C4-2B (cell line): ENCODE measurements at regions not wholly inside any gene's neighbourhood (a gene's known extent, or its start where the extent isn't known, plus 50 kb on each side); places are given as distances from the start of the nearest gene placed in this dataset.

Experiments
- CTCF ChIP-seq: fragments of 450-650 bp; conservative IDR thresholded peaks from 2 replicates; pipeline ENCODE4 v1.5.1; 2017; ENCODE audit warnings: mild to moderate bottlenecking
- ZFX ChIP-seq: fragments of 450-650 bp; IDR thresholded peaks from 2 replicates; pipeline ENCODE4 v1.6.1; 2017

GRCh38 chr11:92458486-92458885, 233.9 kb downstream of the FAT3 start:
- no peak for TF ChIP-seq CTCF
- no peak for TF ChIP-seq ZFX
